Naive B cell (primary cell): ENCODE measurements at regions not wholly inside any gene's neighbourhood (a gene's known extent, or its start where the extent isn't known, plus 50 kb on each side); places are given as distances from the start of the nearest gene placed in this dataset.
A peak's percentile ranks its signal among the peaks of the same experiment; 100 is the strongest.

Experiments
- ATAC-seq, 2 donors: fragments of 150-1000 bp; cut with Tn5 transposase; 2 replicates each; pipeline ENCODE4 v1.10.0; 2021; ENCODE audit warnings: low read depth in 2 of 2, mild to moderate bottlenecking in 2 of 2, moderate library complexity in 2 of 2
- DNase-seq: peaks from one replicate; pipeline ENCODE4 v3.0.0; 2022
- H3K27ac Mint-ChIP-seq, 6 donors: one replicate each; pipeline ENCODE4 v1.8.0; 2020 to 2022; ENCODE audit warnings: mild to moderate bottlenecking in 6 of 6, mixed read lengths in 6 of 6, moderate library complexity in 5 of 6, inconsistent platforms in 2 of 6
- H3K27me3 Mint-ChIP-seq, 3 donors: one replicate each; pipeline ENCODE4 v1.8.0; 2021 to 2022; ENCODE audit warnings: mixed read lengths in 3 of 3, mild to moderate bottlenecking in 1 of 3
- H3K36me3 Mint-ChIP-seq, 2 donors: one replicate each; pipeline ENCODE4 v1.8.0; 2020 to 2022; ENCODE audit warnings: mixed read lengths in 2 of 2, inconsistent platforms in 1 of 2, mild to moderate bottlenecking in 1 of 2
- H3K4me1 Mint-ChIP-seq, 3 donors: one replicate each; pipeline ENCODE4 v1.8.0; 2020 to 2022; ENCODE audit warnings: mixed read lengths in 3 of 3, inconsistent platforms in 1 of 3, mild to moderate bottlenecking in 1 of 3, moderate library complexity in 1 of 3
- H3K4me3 Mint-ChIP-seq, 8 donors: one replicate each; pipeline ENCODE4 v1.8.0; 2020 to 2022; ENCODE audit warnings: mild to moderate bottlenecking in 8 of 8, mixed read lengths in 8 of 8, moderate library complexity in 8 of 8, inconsistent platforms in 2 of 8
- H3K9me3 Mint-ChIP-seq, 7 donors: one replicate each; pipeline ENCODE4 v1.8.0; 2020 to 2022; ENCODE audit warnings: mixed read lengths in 7 of 7, mild to moderate bottlenecking in 5 of 7, inconsistent platforms in 2 of 7, moderate library complexity in 1 of 7

DNA sequence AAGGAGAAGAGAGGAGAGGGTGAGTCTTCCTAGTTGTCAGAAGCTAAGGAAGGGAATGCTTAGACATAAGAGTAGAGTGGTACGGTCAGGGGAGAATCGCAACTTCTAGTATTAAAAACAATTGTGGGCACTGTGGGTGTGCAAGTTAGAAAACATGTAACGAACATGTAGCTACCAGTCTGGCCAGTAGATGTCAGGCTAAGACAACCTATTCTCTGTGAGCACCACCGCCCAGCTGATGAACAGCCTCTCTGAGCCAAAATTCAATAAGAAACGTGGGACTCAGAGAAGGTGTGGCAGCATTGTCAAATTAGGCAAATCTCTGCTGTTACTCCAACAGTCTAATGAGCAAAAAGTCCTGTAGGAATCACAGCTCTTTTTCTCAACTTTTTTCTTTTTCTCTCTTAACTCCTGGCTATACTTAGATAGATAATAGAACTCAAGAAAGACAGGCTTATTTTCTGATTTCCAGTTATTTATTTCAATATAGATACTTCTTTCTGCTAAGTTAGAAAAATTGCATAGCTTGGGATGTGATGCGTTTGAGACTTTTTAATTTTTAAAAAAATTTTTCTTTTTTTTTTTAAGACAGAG, 186.2 kb downstream of the USP12 start:
- Mint-ChIP-seq H3K9me3 (no peaks in the 10 kb centered on the region), H3K27me3 (peaks cover 11 to 19% (median 12%) of the 10 kb centered on the region in 3 donors), H3K4me1 (peaks cover 5 to 17% (median 16%) of the 10 kb centered on the region in 3 donors), H3K4me3 (no peak overlapping the region), H3K36me3 (no peaks in the 10 kb centered on the region), H3K27ac (no peak overlapping the region)
- peak; percentile 84 to 90 for ATAC-seq
- peak; percentile 68 for DNase-seq

DNA sequence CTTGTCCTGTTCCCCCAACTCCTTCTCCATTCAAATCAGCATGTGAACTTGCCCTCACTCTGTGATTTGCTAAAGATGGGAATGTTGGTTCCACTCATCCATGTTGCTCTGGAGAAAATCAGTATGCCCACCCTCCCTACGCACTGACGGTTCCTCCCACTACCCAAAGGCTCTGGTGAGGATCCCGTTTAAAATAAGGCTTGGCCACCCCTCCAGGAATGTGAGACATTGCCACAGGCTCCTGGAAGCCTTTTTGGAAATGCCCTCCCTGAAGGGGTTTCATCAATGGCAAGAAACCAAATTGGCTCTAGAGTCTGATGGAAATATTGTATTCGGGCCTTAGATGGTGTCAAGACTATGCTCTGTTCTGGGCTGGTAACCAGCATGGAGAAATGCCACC, 187.3 kb downstream of the USP12 start:
- ATAC-seq (no peak), DNase-seq (no peak)
- peaks cover 5 to 17% (median 11%) of the 10 kb centered on the region in 3 donors for H3K4me1 Mint-ChIP-seq
- H3K9me3 Mint-ChIP-seq = no peaks in the 10 kb centered on the region
- H3K36me3 Mint-ChIP-seq = no peaks in the 10 kb centered on the region
- H3K27ac Mint-ChIP-seq = peak overlapping the region in 1 of 6 donors; percentile 89
- H3K4me3 Mint-ChIP-seq = no peak overlapping the region
- H3K27me3 Mint-ChIP-seq = peaks cover 7 to 15% (median 11%) of the 10 kb centered on the region in 3 donors

DNA sequence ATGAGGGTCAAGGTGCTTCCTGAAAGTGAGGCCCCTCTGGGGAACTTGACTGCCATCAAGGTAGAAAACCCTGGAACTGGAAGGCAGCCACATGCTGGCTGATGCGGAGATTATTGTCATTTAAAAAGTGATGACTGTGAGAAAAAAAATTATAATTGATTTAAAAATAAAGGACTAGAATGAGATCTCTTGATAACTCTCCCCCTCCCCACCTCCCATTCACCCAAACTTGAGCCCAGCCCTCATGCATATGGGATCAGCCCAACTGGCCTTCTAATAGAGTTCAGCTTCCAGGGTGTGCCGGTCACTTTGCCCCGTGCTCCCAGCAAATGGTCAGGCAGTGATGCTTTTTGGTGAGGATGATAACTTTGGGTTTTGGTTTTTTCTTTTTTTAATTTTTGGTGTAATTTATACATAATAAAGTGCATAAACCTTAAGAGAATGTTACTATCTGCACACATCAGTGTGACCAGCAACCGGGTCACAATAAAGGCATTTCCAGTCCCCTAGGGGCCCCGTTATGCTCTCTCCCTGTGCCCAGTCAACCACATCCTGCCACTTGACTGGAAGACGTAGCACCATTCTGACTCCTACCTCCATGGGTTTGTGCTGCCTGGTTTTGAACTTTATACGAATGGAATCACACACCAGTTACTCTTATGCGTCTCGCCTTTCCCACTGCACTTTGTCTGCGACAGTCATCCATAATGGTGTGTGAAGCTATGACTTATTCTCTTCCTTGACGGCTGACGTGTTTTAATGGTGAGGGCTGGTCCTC, 187.9 kb downstream of the USP12 start:
- no peaks in the 10 kb centered on the region for H3K9me3 Mint-ChIP-seq
- H3K27me3 Mint-ChIP-seq = peaks cover 8 to 17% (median 11%) of the 10 kb centered on the region in 3 donors
- peak overlapping the region in 2 of 6 donors; percentile 33 to 89 for H3K27ac Mint-ChIP-seq
- no peaks in the 10 kb centered on the region for H3K36me3 Mint-ChIP-seq
- peaks cover 5 to 12% (median 11%) of the 10 kb centered on the region in 3 donors for H3K4me1 Mint-ChIP-seq
- DNase-seq (no peak), ATAC-seq (no peak)
- H3K4me3 Mint-ChIP-seq = no peak overlapping the region

DNA sequence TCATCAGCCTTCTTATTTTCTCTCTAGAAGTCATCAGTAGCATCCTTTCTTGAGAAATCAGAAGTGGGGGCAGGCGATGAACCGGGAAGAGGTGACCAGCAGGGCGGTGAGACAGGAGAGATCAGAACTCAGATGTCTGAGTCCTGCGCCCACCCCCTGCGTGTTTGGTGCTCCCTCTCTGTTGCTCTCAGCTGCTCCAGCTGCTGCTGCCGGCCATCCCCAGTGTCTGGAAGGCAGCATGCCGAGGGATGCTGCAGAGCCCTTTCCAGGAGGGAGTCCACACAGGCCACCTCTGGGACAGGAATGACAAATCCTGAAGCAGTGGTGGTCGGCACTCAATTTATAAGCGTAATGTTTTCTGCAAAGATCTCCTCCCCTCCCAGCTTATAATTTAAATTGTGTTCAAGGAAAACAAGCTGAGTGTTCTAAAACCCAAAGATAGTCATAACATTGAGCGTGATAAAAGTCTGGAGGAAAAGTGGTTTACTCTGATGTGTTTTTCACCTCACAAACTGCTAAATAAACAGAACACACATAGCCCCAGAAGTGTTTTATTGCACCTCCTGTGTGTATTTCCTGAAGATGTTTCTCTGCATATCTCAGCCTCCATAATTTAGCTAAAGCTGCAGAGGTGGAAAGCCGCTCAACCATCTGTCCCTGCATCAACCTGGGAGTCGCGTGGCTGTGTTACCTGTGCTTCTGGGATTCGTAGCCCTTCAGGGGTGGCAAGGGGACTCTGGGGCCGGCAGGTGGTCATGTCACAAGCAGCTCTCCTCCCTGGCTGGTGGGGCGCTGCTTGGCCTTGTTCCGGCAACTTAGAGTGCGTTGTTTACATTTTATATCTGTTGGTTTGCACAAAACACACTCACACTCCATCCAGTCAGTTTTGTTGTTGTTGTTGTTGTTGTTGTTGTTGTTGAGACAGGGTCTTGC, 191.2 kb downstream of the USP12 start:
- DNase-seq (no peak), ATAC-seq (no peak)
- Mint-ChIP-seq H3K27ac (no peak overlapping the region), H3K4me1 (peaks cover 4 to 10% (median 6%) of the 10 kb centered on the region in 3 donors), H3K27me3 (peaks cover 10 to 20% (median 16%) of the 10 kb centered on the region in 3 donors), H3K36me3 (no peaks in the 10 kb centered on the region), H3K4me3 (no peak overlapping the region), H3K9me3 (no peaks in the 10 kb centered on the region)

DNA sequence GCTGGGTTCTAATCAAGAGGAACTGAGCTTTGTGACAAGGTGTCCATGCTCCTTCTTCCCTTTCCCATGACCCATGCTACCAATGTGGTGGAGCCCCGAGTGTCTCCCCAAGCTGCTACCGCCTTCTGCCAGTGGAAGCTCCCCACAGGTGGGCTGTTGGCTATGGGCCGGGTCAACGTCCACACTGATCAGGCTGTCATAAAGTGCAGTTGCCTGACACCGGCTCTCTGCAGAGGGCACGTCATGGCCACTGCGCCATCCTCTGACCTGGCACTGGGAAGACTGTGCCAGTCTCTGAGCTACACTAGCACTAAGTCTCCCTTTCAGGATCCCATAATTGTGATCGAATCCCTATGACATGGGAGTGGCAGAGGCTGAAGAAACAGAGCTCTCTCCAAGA, 192.3 kb downstream of the USP12 start:
- Mint-ChIP-seq H3K9me3 (no peaks in the 10 kb centered on the region), H3K27ac (peak overlapping the region in 1 of 6 donors; percentile 49), H3K4me3 (no peak overlapping the region), H3K36me3 (no peaks in the 10 kb centered on the region), H3K27me3 (peaks cover 6 to 19% (median 14%) of the 10 kb centered on the region in 3 donors), H3K4me1 (peaks cover 0 to 5% (median 3%) of the 10 kb centered on the region in 3 donors)
- ATAC-seq (no peak), DNase-seq (no peak)

DNA sequence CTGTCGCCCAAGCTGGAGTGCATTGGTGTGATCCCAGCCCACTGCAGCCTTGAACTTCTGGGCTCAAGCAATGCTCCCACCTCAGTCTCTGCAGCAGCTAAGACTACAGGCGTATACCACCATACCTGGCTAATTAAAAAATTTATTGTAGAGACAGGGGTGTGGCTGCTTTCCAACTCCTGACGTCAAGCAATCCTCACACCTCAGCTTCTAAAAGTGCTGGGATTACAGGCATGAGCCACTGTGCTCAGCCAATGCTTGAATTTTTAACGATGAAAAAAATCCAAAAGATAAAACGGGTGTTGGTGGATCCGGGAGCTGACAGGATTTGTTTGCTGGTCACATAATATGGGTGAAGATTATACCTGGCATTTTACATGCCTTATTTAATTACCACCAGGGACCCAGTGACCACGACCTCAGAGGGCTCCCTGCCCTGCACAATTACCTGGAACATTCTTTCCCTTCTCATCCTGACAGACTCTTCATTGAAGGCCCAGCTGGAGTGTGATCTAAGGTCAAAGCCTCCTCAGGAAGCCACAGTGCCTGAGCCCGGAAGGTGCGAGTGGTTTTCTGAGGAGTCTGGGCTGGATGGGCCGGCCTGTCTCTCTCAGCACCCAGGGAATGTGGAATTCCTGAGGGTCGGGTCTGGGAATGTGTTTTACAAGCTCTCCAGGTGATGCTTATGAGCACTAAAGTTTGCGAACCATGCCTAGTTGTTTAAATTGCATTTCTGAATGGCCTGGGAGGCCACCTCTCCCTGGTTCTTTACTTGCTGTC, 193.3 kb downstream of the USP12 start:
- peaks cover 9 to 13% (median 13%) of the 10 kb centered on the region in 3 donors for H3K27me3 Mint-ChIP-seq
- H3K4me3 Mint-ChIP-seq = no peak overlapping the region
- H3K36me3 Mint-ChIP-seq = no peaks in the 10 kb centered on the region
- H3K9me3 Mint-ChIP-seq = no peaks in the 10 kb centered on the region
- peak overlapping the region in 1 of 6 donors; percentile 16 for H3K27ac Mint-ChIP-seq
- no peak for ATAC-seq
- DNase-seq = no peak
- H3K4me1 Mint-ChIP-seq = peaks cover 2 to 3% (median 3%) of the 10 kb centered on the region in 3 donors

DNA sequence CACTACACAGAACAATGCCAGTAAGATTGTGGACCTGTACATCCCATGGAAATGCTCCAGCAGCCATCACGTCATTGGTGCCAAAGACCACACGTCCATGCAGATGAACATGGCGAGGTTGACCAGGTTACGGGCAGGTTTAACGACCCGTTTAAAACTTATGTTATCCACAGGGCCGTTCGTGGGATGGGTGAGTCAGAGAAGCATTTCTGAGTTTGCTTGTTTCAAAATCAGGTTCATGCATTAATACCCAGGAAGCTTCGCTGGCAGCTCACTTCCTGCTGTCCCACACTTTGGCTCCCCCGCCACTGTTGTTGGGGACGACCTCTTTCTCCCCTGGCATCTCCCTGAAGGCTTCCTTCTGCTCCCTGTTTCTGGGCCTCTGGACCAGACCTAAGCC, 194.1 kb downstream of the USP12 start:
- ATAC-seq (no peak), DNase-seq (no peak)
- H3K36me3 Mint-ChIP-seq = no peaks in the 10 kb centered on the region
- peaks cover 0 to 3% (median 0%) of the 10 kb centered on the region in 7 donors for H3K9me3 Mint-ChIP-seq
- peak overlapping the region in 1 of 6 donors; percentile 16 for H3K27ac Mint-ChIP-seq
- peaks cover 3 to 7% (median 4%) of the 10 kb centered on the region in 3 donors for H3K4me1 Mint-ChIP-seq
- peaks cover 5 to 15% (median 13%) of the 10 kb centered on the region in 3 donors for H3K27me3 Mint-ChIP-seq
- H3K4me3 Mint-ChIP-seq = no peak overlapping the region

DNA sequence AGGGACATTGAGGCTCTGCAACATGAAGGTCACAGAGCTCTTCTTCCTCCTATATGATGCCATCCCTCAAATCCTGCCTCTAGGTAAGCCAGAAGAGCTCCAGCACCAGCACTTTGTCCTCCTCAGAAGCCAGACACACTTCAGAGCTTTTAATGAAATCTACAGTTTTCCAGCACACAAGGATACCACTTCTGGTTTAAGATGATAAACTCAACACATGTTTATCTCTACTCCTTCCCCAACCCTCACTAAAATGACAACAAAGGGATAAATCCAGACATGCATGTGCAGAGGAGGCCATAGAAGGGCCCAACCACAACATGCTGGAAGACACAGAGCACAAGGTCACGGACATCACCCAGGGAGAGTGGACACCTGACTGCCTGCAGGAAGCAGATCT, 195.3 kb downstream of the USP12 start:
- Mint-ChIP-seq H3K27ac (no peak overlapping the region), H3K27me3 (peaks cover 5 to 15% (median 13%) of the 10 kb centered on the region in 3 donors), H3K36me3 (no peaks in the 10 kb centered on the region), H3K4me1 (peaks cover 6 to 15% (median 12%) of the 10 kb centered on the region in 3 donors), H3K4me3 (no peak overlapping the region), H3K9me3 (peaks cover 0 to 4% (median 0%) of the 10 kb centered on the region in 7 donors)
- ATAC-seq (no peak), DNase-seq (no peak)

DNA sequence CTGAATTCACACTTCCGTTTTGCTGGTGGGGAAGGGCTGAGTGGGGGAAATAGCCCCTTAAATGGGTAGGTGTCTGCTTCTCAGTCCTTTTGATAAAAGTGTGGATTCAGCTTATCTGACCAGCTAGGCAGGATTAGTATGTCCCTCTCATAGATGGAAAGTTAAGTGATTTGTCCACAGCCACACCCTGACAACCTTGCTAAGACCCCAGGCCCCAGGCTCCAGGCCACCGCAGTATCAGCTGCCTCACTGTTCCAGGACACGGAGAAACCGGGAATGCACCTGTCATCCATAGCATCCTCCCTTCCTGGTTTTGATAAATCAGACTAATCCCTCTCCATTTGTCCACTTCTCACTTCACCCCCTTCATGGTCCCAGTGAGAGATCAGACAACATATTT, 197.7 kb downstream of the USP12 start:
- Mint-ChIP-seq H3K27me3 (peaks cover 5 to 15% (median 9%) of the 10 kb centered on the region in 3 donors), H3K9me3 (peaks cover 0 to 4% (median 0%) of the 10 kb centered on the region in 7 donors), H3K27ac (no peak overlapping the region), H3K36me3 (no peaks in the 10 kb centered on the region), H3K4me3 (no peak overlapping the region), H3K4me1 (peaks cover 6 to 15% (median 12%) of the 10 kb centered on the region in 3 donors)
- no peak for DNase-seq
- ATAC-seq = no peak

DNA sequence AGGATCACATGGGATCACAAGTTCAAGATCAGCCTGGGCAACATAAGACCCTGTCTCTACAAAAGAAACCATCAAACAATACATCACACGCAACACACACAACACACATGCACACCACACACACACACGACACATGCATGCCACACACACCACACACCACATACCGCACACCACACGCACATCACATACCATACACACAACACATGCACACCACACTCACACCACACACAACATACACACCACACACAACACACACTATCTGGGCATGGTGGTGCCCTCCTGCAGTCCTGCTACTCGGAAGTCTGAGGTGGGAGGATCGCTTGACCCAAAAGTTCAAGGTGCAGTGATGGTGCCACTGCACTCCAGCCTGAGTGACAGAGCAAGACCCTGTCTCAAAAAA, 198.3 kb downstream of the USP12 start:
- H3K4me1 Mint-ChIP-seq = peaks cover 6 to 15% (median 12%) of the 10 kb centered on the region in 3 donors
- peaks cover 0 to 10% (median 9%) of the 10 kb centered on the region in 3 donors for H3K27me3 Mint-ChIP-seq
- H3K36me3 Mint-ChIP-seq = no peaks in the 10 kb centered on the region
- ATAC-seq (no peak), DNase-seq (no peak)
- no peak overlapping the region for H3K27ac Mint-ChIP-seq
- peaks cover 0 to 4% (median 0%) of the 10 kb centered on the region in 7 donors for H3K9me3 Mint-ChIP-seq
- no peak overlapping the region for H3K4me3 Mint-ChIP-seq

DNA sequence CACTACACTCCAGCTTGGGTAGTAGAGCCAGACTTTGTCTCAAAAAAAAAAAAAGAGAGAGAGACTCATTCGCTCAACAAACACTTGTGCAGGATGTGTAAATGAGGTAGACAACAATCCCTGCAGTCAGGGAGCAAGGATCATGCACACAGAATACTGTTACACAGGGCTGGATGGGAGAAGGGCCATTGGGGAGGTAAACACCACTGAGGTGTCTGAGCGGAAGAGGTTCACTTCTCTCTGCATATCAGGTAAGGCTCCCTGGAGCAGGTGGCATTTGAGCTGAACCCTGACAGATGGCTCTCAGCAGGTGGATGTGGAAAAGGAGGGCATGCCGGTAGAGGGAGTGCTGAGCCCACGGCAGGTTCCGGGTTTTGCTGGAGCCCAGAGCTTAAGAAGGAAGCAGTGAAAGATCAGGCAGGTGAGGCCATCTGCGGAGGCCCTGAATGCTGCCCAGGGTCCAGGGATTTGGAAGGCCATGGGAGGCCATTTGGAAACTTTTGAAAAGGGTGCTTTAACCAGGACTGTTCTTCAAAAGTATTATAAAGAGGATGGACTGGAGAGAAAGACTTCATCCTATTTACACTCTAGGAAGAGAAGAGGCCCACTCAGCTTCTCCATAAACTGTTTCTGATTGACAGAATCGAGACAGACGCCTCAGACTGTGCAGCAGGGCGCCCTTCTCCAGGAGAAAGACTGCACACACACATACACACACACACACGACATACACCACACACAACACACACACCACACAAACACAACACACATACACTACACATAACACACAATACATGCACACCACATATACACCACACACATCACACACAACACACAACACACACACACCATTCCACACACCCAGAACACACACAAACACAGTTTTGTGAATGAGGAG, 199.4 kb downstream of the USP12 start:
- Mint-ChIP-seq H3K4me3 (peak overlapping the region in 1 of 8 donors; percentile 45), H3K9me3 (peaks cover 0 to 4% (median 0%) of the 10 kb centered on the region in 7 donors), H3K4me1 (peaks cover 3 to 15% (median 12%) of the 10 kb centered on the region in 3 donors), H3K27ac (peak overlapping the region in 4 of 6 donors; percentile 40 to 90 (median 57)), H3K36me3 (no peaks in the 10 kb centered on the region), H3K27me3 (peaks cover 9 to 10% (median 9%) of the 10 kb centered on the region in 3 donors)
- peak; percentile 56 to 57 for ATAC-seq
- DNase-seq = no peak
